ENCODE measurements at regions not wholly inside any gene's neighbourhood (a gene's known extent, or its start where the extent isn't known, plus 50 kb on each side); places are given as distances from the start of the nearest gene placed in this dataset.
A peak's percentile ranks its signal among the peaks of the same experiment; 100 is the strongest.

DNA sequence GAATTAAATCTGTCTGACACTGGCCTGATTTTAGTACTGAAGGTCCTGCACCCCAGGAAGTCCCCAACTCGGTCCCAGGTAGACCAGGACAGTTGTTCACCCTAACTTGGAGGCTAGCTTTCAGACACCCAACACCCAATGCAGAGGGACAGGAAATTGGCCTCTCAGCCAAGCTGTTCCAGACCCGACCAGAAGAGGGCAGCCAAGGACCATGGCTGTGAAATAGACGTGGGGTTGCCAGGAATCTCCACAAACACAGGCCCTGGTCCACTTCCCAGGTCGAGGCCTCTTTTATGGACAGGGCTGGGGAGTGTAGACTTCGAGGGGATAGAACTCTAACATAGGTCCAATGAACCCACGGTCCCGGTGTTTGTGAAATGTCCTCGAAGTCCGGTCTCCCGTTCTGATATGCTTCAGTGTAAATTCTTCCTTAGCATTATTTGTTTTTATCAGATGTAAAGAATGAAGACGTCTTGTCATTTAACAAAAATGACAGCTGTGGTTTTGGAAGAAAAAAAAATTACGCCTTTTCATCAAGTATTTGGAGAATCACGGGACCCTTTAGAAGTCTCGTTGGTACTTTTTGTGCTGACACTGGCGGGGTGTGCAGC lies 260.3 kb upstream of the ADAMTS16 start:
- TF ChIP-seq CTCF (IDR thresholded peaks at IDR 0.05; ENCODE audit: extremely low read depth, missing control alignments), result peak; percentile 91
- peak; percentile 74 for DNase-seq (ENCODE audit: low spot score)

- no peak for DNase-seq (ENCODE audit: low spot score)
- no peak for TF ChIP-seq CTCF (IDR thresholded peaks at IDR 0.05; ENCODE audit: extremely low read depth, missing control alignments)
Observed at GRCh38 chr5:4880304-4880741, 259.8 kb upstream of the ADAMTS16 start.

DNA sequence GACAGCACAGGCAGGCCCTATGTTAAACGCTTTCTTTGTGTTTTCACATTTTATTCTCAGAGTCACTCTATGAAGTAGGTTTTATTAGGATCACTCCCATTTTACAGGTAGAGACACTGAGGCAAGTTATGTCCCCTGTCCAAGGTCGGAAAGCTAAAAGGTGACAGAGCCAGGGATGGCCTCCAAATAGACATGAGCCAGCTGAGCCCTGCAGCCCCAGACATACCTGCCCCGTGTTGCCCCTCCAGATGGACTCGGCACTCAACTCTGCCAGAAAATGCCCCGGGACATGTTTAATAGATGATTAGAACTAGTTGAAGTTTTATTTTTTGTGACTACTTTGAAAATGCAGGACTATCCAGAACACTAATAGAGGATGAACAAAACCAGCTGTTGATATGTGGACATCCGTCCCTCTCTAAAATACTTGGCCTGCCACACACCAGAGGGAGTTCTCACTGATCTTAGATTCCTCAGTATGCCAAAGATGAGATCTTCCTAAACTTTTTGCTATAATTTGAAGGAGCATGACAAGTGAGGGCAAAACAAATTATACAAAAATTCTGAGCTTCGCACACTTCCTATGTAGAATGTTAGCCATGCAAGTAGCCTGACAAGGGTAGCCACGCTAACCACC lies 258.6 kb upstream of the ADAMTS16 start:
- TF ChIP-seq CTCF (IDR thresholded peaks at IDR 0.05; ENCODE audit: extremely low read depth, missing control alignments), result no peak
- no peak for DNase-seq (ENCODE audit: low spot score)

DNA sequence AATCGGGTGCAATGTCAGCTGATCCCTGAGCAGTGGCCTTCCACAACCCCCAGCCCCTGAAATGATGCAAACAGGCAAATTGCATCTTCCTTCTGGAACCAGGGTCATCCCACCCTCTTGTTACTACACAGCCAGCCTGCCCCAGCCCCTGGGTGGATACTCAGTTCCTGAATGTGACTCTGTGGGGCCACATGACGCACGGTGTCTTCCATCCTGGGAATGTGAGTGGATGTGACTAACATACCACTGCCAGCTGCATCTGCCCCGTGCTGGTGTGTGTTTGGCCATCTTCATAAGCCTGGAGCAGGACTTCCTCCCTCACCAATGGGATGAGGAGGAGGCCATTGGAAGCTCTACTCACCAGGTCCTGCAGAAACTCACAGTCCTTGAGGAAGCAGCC lies 257.9 kb upstream of the ADAMTS16 start:
- DNase-seq (ENCODE audit: low spot score), result no peak
- TF ChIP-seq CTCF (IDR thresholded peaks at IDR 0.05; ENCODE audit: extremely low read depth, missing control alignments), result no peak

DNA sequence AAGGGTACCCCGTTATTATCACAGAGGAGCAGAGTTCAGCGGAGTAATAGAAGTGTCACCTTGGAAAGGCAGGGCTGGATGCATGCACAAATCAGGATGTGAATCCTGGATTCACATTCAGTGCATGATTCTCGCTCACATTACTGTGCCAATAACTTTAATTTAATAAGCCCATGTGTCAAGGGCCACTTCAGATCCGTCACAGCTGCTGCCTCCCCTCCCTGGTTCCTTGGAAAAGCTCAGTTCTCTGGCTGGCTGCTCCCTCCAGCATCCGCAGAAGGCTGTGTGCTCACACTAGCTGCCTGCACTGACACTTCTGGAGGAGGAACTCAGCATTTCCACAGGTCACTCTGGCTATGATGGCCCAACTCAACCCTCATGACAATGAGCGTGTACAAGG lies 256.8 kb upstream of the ADAMTS16 start:
- DNase-seq (ENCODE audit: low spot score), result no peak
- TF ChIP-seq CTCF (IDR thresholded peaks at IDR 0.05; ENCODE audit: extremely low read depth, missing control alignments), result no peak

DNA sequence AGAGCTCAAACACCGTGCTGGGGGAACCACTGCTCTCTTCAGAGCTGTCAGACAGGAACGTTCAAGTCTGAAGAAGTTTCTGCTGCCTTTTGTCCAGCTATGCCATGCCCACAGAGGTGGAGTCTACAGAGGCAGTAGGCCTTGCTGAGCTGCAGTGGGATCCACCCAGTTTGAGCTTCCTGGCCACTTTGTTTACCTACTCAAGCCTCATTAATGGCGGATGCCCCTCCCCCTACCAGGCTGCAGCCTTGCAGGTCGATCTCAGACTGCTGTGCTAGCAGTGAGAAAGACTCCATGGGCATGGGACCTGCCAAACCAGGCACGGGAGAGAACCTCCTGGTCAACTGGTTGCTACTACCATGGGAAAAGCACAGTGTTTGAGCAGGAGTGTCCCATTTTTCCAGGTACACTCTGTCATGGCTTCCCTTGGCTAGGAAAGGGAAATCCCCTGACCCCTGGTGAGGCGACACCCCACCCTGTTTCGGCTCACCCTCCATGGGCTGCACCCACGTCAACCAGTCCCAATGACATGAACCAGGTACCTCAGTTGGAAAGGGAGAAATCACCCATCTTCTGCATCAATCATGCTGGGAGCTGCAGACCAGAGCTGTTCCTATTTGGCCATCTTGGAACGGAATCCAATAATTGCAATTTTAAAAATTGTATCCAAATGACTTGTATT lies 246.9 kb upstream of the ADAMTS16 start:
- no peak for DNase-seq (ENCODE audit: low spot score)
- no peak for TF ChIP-seq CTCF (IDR thresholded peaks at IDR 0.05; ENCODE audit: extremely low read depth, missing control alignments)

DNA sequence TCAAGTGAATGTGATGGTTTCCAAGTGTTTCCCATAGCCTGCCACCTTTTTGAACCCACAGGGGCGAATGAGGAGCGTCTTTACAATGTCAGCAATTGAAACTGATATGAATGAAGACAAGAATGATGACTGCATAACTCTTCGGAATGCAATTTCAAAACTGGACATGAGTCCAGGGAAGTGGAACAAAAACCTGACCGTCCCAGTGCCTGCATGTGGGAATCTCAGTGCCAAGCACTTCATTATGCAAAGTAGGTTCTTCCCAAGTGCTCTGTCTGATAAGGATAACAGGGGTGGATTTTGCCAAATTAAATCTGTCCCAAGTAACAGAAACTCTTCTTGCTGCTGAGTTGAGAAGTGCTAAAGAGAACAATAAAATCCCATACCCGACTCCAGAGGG lies 243.8 kb upstream of the ADAMTS16 start:
- no peak for TF ChIP-seq CTCF (IDR thresholded peaks at IDR 0.05; ENCODE audit: extremely low read depth, missing control alignments)
- DNase-seq (ENCODE audit: low spot score), result no peak

All from GM20000 (cell line).